WTC11 (cell line): ENCODE measurements at regions not wholly inside any gene's neighbourhood (a gene's known extent, or its start where the extent isn't known, plus 50 kb on each side); places are given as distances from the start of the nearest gene placed in this dataset.

Source experiments
- CREB1 ChIP-seq: sonication (generic); formaldehyde crosslinking; IDR thresholded peaks from 2 replicates; pipeline ENCODE4 v1.8.0; 2023; ENCODE audit warnings: mild to moderate bottlenecking, missing genetic modification reagents
- CTCF ChIP-seq: fragments of 200-600 bp; IDR thresholded peaks from 2 replicates; pipeline ENCODE4 v1.8.0; 2022; ENCODE audit warnings: antibody characterized with exemption
- E2F1 ChIP-seq: sonication (generic); formaldehyde crosslinking; IDR thresholded peaks from 2 replicates; pipeline ENCODE4 v1.8.0; 2022; ENCODE audit warnings: mild to moderate bottlenecking, missing genetic modification reagents
- HMGA2 ChIP-seq: fragments of 250-450 bp; sonication (Bioruptor Pico); IDR thresholded peaks from 2 replicates; pipeline ENCODE4 v1.4.0; 2021; ENCODE audit warnings: mild to moderate bottlenecking, moderate library complexity
- NFYB ChIP-seq: sonication (generic); formaldehyde crosslinking; conservative IDR thresholded peaks from 2 replicates; pipeline ENCODE4 v1.8.0; 2022; ENCODE audit warnings: low read depth, missing genetic modification reagents
- SOX15 ChIP-seq: fragments of 250-450 bp; sonication (Bioruptor Pico); IDR thresholded peaks from 2 replicates; pipeline ENCODE4 v1.9.0; 2021; ENCODE audit warnings: mild to moderate bottlenecking
- TEAD4 ChIP-seq: sonication (generic); formaldehyde crosslinking; IDR thresholded peaks from 2 replicates; pipeline ENCODE4 v1.8.0; 2022; ENCODE audit warnings: mild to moderate bottlenecking, missing genetic modification reagents
- USF2 ChIP-seq: sonication (generic); formaldehyde crosslinking; IDR thresholded peaks from 2 replicates; pipeline ENCODE4 v1.8.1; 2023; ENCODE audit warnings: mild to moderate bottlenecking, missing genetic modification reagents, moderate library complexity
- ZBTB21 ChIP-seq: sonication (generic); formaldehyde crosslinking; IDR thresholded peaks from 2 replicates; pipeline ENCODE4 v1.8.1; 2023; ENCODE audit warnings: mild to moderate bottlenecking, missing genetic modification reagents, borderline replicate concordance
- TF ChIP-seq, protein P1 (sequence below): fragments of 250-450 bp; sonication (Bioruptor Pico); IDR thresholded peaks from 2 replicates; pipeline ENCODE4 v1.8.0; 2021; ENCODE audit warnings: mild to moderate bottlenecking

GRCh38 chr7:67361150-67361549 is 364.5 kb downstream of the TYW1 start:
- TF ChIP-seq USF2 (CRISPR knock-in tag) (no peak), CTCF (no peak), NFYB (CRISPR knock-in tag) (no peak), E2F1 (CRISPR knock-in tag) (no peak), SOX15 (no peak), TEAD4 (CRISPR knock-in tag) (no peak), CREB1 (CRISPR knock-in tag) (no peak), ZBTB21 (no peak), HMGA2 (no peak)
- TF ChIP-seq, protein P1, sequence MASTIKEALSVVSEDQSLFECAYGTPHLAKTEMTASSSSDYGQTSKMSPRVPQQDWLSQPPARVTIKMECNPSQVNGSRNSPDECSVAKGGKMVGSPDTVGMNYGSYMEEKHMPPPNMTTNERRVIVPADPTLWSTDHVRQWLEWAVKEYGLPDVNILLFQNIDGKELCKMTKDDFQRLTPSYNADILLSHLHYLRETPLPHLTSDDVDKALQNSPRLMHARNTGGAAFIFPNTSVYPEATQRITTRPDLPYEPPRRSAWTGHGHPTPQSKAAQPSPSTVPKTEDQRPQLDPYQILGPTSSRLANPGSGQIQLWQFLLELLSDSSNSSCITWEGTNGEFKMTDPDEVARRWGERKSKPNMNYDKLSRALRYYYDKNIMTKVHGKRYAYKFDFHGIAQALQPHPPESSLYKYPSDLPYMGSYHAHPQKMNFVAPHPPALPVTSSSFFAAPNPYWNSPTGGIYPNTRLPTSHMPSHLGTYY (CRISPR knock-in tag), result no peak
